ENCODE measurements at regions not wholly inside any gene's neighbourhood (a gene's known extent, or its start where the extent isn't known, plus 50 kb on each side); places are given as distances from the start of the nearest gene placed in this dataset.

DNA sequence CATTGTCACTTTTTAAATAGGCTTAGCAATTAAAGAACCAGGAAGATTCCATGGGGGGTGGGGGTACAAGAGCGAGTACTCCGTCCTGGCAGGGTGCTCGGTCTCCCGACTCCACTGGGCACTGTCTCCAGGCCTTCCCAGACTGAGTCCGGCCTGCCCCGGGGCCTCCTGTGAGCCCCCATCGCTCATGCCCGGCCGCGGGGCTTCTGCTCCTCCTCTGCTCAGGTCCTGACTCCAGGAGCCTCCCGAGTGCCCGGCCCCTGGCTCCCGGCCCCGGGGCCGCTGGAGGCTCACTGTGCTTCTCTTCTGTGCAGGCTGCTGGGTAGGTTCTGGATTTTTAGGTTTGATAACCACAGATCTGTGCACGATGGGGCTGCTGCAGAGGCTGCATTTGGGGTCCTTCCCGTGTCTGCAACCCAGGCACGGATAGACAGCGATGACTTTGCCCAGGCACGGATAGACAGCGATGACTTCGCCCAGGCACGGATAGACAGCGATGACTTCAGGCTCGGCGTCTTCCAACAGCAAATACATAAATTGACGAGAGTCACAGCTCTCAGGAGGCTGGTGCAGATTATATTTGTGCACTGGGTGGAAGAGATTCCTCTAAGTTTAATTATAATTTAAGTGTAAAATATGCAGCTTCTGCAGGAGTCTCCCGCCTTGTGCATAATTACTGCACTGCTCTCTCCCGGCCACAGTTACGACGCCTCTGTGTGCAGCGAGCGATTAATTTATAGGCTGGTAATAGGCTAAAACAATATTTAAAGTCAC lies 74.8 kb upstream of the RXRA start:
- DNase-seq (ENCODE audit: low spot score), result no peak

DNA sequence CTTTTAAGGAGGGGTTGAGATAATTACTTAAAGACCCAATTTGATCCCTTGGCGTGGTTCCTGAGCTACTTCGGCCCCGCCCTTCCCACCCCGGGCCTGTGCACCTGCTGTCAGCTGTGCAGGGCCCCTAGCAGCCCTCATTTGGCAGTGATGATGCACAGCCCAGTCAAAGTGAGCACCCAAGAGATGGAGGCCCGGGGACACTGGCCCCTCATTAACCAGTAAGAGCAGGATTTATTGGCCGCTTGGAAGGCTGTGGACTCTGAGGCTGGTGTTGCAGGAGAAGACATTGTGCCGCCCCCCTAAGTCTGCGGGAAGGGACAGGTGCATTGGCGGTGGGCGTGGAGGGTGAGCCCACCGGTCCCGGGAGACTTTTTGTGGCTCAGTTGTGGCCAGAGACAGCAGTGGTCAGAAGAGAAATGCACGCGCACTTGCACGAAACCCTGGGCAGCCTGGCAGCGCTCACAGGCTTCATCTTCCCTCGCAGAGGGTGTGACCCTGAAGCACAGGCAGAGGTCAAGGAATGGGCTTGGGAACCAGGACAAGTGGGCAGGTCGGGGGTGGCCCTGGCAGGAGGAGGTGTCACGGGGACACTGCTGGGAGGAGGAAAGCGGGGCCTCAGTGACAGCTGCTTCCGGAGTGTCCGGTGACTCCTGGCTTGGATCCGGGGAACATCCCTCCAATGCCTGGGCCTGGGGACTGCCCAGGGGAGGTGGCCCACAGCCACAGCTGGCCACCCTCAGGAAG lies 74.0 kb upstream of the RXRA start:
- no peak for DNase-seq (ENCODE audit: low spot score)

GRCh38 chr9:134253606-134254205 lies 72.5 kb upstream of the RXRA start:
- no peak for DNase-seq (ENCODE audit: low spot score)

GRCh38 chr9:134258332-134258731 lies 67.9 kb upstream of the RXRA start:
- DNase-seq (ENCODE audit: low spot score), result no peak

- DNase-seq (ENCODE audit: low spot score), result no peak
These were observed 67.3 kb upstream of the RXRA start for GRCh38 chr9:134258828-134259546.

GRCh38 chr9:134259708-134260107 lies 66.5 kb upstream of the RXRA start:
- no peak for DNase-seq (ENCODE audit: low spot score)

DNA sequence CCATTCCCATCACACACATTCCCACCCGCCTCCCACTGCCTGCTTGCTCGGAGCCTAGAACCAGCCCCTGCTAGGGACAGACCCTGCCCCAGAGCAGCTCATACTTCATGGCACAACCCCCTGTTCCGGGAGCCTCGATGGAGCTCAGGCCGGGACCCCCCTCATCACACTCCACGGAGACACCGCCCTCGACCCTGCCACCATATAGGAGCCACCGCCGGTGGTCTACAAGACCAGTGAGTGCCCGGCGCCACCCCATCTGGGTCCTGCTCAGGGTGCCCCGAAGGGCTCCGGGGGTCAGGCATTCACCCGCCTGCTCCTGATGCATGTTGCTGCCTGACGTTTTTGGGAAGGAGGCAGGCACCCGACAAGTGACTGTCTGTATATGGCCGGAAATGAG lies 65.5 kb upstream of the RXRA start:
- no peak for DNase-seq (ENCODE audit: low spot score)

DNA sequence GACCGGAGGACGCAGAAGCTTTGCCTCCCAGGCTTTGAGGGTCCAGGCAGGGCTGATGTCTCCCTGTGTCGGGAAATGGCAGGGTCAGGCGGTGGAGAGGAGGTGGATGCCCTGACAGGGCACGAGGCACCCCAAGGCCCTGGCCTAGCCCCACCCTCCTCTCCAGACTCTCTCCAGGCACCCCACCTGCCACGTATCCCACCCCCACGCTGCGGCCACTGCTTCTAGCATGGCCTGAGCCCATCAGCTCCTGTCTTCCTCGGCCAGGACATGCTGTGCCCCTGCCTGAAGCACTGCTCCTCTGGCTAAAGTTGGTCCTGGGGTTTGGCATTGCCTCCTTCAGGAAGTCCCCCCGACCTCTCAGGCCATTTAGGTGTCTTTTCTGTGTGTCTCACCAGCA lies 64.2 kb upstream of the RXRA start:
- DNase-seq (ENCODE audit: low spot score), result no peak

DNA sequence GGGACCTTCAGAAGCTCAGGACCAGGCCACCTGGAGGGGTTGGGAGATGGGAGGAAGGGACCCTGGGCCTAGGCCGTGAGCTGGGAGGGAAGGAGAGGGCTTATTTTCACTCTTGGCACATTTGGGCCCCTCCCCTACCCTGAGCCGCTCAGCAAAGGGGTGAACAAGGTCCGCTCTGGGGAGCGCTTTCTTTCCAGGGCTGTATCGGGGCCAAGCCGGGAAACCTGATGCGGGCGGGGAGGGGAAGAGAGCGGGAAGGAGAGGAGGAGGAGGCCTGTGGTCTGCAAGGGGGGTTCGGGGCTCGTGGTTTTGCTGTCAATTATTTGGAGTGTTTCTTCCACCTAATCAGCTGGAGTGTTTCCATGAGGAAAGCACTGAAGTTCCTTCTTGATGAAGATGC lies 62.7 kb upstream of the RXRA start:
- DNase-seq (ENCODE audit: low spot score), result no peak

GRCh38 chr9:134264169-134264568 lies 62.1 kb upstream of the RXRA start:
- no peak for DNase-seq (ENCODE audit: low spot score)

GRCh38 chr9:134265078-134265477 lies 61.2 kb upstream of the RXRA start:
- DNase-seq (ENCODE audit: low spot score), result no peak

GRCh38 chr9:134266418-134266817 lies 59.8 kb upstream of the RXRA start:
- DNase-seq (ENCODE audit: low spot score), result no peak

DNA sequence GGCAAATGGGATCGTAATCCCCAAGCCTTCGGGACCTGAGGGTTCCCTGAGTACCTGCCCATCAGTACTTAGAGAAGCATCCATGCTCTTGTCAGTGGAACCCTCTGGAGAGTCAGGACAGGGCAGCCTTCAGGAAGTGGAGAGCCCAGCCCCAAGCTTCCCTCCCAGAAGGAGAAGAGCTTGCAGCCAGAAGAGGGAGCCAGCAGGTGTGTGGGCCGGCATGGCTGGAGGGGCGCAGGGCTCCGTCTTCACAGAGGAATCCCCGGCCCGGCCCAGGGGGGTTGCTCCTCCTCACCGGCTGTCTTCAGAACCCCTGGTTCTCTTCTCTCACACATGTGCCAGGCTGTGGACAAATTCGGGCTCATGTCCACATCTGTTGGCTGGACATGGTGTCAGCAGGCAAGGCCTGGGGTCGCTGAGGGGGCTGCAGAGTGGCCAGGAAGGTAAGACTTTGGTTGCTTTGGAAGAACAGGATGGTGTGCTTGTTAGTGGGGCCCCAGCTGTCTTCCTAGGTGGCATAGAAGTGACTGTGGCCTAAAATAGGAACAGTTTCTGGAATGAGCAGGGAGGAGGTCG lies 58.9 kb upstream of the RXRA start:
- no peak for DNase-seq (ENCODE audit: low spot score)

DNA sequence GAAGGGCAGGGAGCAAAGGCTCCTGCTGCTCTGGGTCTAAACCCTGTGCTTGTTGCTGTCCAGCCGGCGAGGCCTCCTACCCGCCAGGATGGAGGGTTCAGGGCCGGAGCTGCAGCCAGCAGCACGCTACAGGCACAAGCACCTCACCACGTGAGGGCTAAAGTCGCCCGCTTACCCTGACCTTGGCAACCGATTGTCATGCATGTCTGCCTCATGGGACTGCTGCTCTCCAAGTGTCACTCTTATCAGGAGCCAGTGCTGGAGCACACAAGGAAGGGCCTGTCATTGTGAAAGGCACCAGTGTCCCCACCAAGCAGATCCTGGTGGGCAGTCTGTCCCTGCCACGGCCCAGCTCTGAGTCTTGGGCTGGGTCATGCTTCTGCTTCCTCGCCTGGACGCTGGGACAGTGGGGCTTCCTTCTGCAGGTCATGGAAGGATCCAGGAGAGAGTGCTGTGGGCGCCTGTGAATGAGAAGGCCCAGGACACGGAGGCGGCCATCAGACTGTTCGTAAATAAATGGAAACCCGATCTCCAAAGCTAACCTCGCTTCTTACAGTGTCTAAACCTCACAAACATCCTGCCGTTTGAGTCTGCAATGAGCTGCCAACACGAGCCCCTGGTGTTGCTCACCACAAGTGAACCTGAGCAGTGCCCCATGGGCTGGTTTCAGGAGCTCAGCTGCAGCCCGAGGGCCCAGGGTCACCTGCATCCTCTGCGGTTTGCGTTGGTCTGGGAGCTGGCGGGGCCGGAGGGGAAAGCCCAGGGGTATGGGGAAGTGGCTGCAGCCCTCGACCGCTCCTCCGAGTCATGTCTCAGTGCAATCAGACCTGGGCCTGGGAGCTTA lies 58.2 kb upstream of the RXRA start:
- no peak for DNase-seq (ENCODE audit: low spot score)

GRCh38 chr9:134268747-134269146 lies 57.5 kb upstream of the RXRA start:
- DNase-seq (ENCODE audit: low spot score), result no peak

DNA sequence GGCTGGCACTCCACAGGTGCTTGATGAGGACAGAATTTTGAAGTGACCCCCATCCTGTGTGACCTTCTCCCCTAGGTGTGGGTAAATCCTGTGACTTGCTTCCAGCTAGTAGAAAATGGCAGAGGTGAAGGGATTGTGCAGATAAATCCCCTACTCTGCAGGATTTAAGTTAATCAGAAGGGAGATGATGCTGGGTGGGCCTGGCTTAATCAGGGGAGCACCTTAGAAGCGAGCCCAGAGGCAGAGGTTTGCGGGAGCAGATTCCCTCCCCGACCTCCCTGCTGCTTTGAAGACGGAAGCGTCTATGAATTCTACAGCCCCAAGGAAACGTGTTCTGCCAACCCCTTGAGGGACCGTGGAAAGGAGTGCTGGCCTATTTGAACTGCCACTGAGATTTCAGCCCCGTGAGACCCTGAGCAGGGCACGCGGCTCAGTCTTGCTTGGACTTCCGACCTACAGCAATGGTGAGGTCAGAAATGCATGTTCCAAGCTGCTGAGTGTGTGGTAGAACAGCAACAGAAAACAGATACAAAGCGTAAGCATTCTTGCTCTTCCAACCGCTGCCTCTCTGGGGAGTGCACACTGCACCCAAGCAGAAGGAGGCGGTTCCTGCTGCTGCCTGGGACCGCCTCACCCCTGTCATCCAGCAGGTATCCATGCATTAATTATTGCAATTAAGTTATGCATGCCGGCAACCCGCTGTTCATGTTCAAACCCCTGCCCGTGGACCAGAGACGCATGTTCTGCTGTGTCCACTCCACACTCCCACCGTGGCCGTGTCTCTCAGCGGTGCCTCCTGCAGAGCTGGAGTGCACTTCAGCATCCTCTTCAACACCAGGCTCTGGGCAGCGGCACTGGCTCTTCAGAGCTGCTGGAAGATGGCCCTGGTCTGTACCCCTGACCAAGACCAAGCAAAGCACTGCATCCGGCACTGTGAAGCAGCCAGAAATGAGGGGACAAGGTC lies 54.6 kb upstream of the RXRA start:
- DNase-seq (ENCODE audit: low spot score), result no peak

GRCh38 chr9:134272302-134273023 lies 53.8 kb upstream of the RXRA start:
- no peak for DNase-seq (ENCODE audit: low spot score)

DNA sequence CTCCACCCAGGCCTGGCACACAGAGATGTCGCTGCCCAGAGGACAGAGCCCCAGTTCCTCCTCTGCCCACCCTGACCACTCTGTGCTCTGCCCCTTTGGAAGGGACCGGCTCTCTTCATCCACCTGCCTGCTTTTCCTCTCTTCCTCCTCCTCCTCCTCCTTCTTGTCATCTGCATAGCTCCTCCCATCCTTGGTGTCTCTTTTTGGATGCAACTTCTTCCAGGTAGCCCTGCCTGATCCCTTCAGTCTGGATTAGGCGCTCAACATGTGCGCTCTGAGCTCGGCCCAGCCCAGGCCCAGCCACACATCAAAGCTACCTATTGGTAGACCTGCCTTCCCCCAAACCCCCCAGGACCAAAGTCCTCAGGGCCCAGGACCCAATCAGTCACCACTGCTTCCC lies 52.6 kb upstream of the RXRA start:
- DNase-seq (ENCODE audit: low spot score), result no peak

DNA sequence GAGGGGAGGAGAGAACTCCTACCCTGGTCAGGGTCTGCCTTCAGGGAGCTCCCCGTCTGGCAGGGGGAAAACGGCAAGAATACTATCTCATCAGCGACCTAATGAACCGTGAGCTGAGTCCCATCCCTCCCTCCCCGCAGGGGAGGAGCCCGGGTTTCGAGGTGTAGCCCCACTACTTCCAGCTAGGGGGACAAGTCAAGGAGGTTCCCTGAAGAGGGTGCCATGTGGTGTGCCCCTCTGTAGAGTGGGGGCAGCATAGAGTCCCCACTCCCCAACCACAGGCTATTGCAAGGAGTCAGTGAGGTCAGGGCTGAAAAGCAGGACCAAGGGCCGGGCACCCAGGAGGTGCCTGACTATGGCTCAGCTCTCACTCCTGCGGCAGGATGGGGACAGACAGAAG lies 50.9 kb upstream of the RXRA start:
- no peak for DNase-seq (ENCODE audit: low spot score)
